ENCODE measurements at regions not wholly inside any gene's neighbourhood (a gene's known extent, or its start where the extent isn't known, plus 50 kb on each side); places are given as distances from the start of the nearest gene placed in this dataset.

GRCh38 chr3:125662675-125663074 lies 67.4 kb upstream of the OSBPL11 start:
- TF ChIP-seq EZH2 (IDR thresholded peaks at IDR 0.05; ENCODE audit: borderline replicate concordance, low read length) (no peak), CTCF (conservative IDR thresholded peaks at IDR 0.05 in 1 of 2, IDR thresholded peaks at IDR 0.05 in 1 of 2; ENCODE audit: extremely low read depth in 1 of 2, insufficient read depth in 1 of 2, low read depth in 1 of 2, low read length in 2 of 2) (no peak)
